HepG2 (cell line): ENCODE measurements at regions not wholly inside any gene's neighbourhood (a gene's known extent, or its start where the extent isn't known, plus 50 kb on each side); places are given as distances from the start of the nearest gene placed in this dataset.

Experiments
- ARNTL ChIP-seq: sonication (generic); formaldehyde crosslinking; IDR thresholded peaks from 2 replicates; pipeline ENCODE4 v1.4.0; 2020; ENCODE audit warnings: mild to moderate bottlenecking, missing genetic modification reagents
- ATF7 ChIP-seq, 2 experiments: fragments of 450-650 bp in 1 of 2; sonication (generic) in 1 of 2; formaldehyde crosslinking in 1 of 2; IDR thresholded peaks; 2 replicates each; pipeline versions ENCODE4 v1.4.0 to v1.6.1; 2016 to 2020; ENCODE audit warnings: antibody characterized with exemption in 1 of 2, mild to moderate bottlenecking in 1 of 2, missing genetic modification reagents in 1 of 2
- BHLHE40 ChIP-seq: IDR thresholded peaks from 2 replicates; pipeline ENCODE4 v1.6.1; 2011; ENCODE audit warnings: low read length, improper control_type of control experiment
- GATAD2A ChIP-seq: IDR thresholded peaks from 2 replicates; pipeline ENCODE4 v1.6.1; 2016
- KDM2A ChIP-seq: sonication (generic); formaldehyde crosslinking; IDR thresholded peaks from 2 replicates; pipeline ENCODE4 v1.4.0; 2020; ENCODE audit warnings: low read depth, missing genetic modification reagents, borderline replicate concordance
- KDM3A ChIP-seq: IDR thresholded peaks from 2 replicates; pipeline ENCODE4 v1.6.1; 2018; ENCODE audit warnings: low read depth, missing compliant biosample characterization
- MXD4 ChIP-seq: IDR thresholded peaks from 2 replicates; pipeline ENCODE4 v1.6.1; 2016; ENCODE audit warnings: mild to moderate bottlenecking, missing biosample characterization, missing genetic modification reagents
- MZF1 ChIP-seq: sonication (generic); formaldehyde crosslinking; IDR thresholded peaks from 2 replicates; pipeline ENCODE4 v1.8.1; 2023; ENCODE audit warnings: mild to moderate bottlenecking, missing genetic modification reagents, borderline replicate concordance
- NONO ChIP-seq, 2 experiments: fragments of 450-650 bp in 1 of 2; sonication (generic) in 1 of 2; formaldehyde crosslinking in 1 of 2; IDR thresholded peaks in 1 of 2; conservative IDR thresholded peaks in 1 of 2; 2 replicates each; pipeline versions ENCODE4 v1.6.1 to v1.8.0; 2017 to 2022; ENCODE audit warnings: mild to moderate bottlenecking in 1 of 2, missing genetic modification reagents in 1 of 2, moderate library complexity in 1 of 2
- POLR2AphosphoS2 ChIP-seq: IDR thresholded peaks from 2 replicates; pipeline ENCODE4 v1.6.1; 2011; ENCODE audit warnings: low read depth, low read length, improper control_type of control experiment
- RAD21 ChIP-seq: fragments of 450-650 bp; formaldehyde crosslinking; IDR thresholded peaks from 2 replicates; pipeline ENCODE4 v1.5.0; 2020; ENCODE audit warnings: mild to moderate bottlenecking
- SIN3B ChIP-seq: fragments of 150-350 bp; IDR thresholded peaks from 2 replicates; pipeline ENCODE4 v1.6.1; 2014; ENCODE audit warnings: low read length
- ZKSCAN5 ChIP-seq: sonication (generic); formaldehyde crosslinking; IDR thresholded peaks from 2 replicates; pipeline ENCODE4 v1.5.1; 2020; ENCODE audit warnings: mild to moderate bottlenecking, missing genetic modification reagents
- ZKSCAN8 ChIP-seq: IDR thresholded peaks from 2 replicates; pipeline ENCODE4 v1.6.1; 2016; ENCODE audit warnings: borderline replicate concordance, missing genetic modification reagents, missing compliant biosample characterization
- ZMAT5 ChIP-seq: sonication (generic); formaldehyde crosslinking; IDR thresholded peaks from 2 replicates; pipeline ENCODE4 v1.5.0; 2020; ENCODE audit warnings: mild to moderate bottlenecking, low read depth, missing genetic modification reagents, borderline replicate concordance
- ZNF205 ChIP-seq: IDR thresholded peaks from 2 replicates; pipeline ENCODE4 v1.6.1; 2018; ENCODE audit warnings: missing biosample characterization, missing genetic modification reagents
- ZNF576 ChIP-seq: sonication (generic); formaldehyde crosslinking; IDR thresholded peaks from 2 replicates; pipeline ENCODE4 v1.4.0; 2020; ENCODE audit warnings: mild to moderate bottlenecking, missing genetic modification reagents
- ZNF629 ChIP-seq: sonication (generic); formaldehyde crosslinking; conservative IDR thresholded peaks from 2 replicates; pipeline ENCODE4 v1.5.0; 2020; ENCODE audit warnings: missing genetic modification reagents
- ZNF792 ChIP-seq: IDR thresholded peaks from 2 replicates; pipeline ENCODE4 v1.6.1; 2016
- ZXDC ChIP-seq: sonication (generic); formaldehyde crosslinking; IDR thresholded peaks from 2 replicates; pipeline ENCODE4 v1.5.0; 2020; ENCODE audit warnings: mild to moderate bottlenecking, missing genetic modification reagents
- TF ChIP-seq, protein P1 (sequence below): sonication (generic); formaldehyde crosslinking; IDR thresholded peaks from 2 replicates; pipeline ENCODE4 v1.4.0; 2020; ENCODE audit warnings: missing genetic modification reagents
- TF ChIP-seq, protein P2 (sequence below): sonication (generic); formaldehyde crosslinking; IDR thresholded peaks from 2 replicates; pipeline ENCODE4 v1.9.0; 2022; ENCODE audit warnings: missing genetic modification reagents, mild to moderate bottlenecking, borderline replicate concordance

DNA sequence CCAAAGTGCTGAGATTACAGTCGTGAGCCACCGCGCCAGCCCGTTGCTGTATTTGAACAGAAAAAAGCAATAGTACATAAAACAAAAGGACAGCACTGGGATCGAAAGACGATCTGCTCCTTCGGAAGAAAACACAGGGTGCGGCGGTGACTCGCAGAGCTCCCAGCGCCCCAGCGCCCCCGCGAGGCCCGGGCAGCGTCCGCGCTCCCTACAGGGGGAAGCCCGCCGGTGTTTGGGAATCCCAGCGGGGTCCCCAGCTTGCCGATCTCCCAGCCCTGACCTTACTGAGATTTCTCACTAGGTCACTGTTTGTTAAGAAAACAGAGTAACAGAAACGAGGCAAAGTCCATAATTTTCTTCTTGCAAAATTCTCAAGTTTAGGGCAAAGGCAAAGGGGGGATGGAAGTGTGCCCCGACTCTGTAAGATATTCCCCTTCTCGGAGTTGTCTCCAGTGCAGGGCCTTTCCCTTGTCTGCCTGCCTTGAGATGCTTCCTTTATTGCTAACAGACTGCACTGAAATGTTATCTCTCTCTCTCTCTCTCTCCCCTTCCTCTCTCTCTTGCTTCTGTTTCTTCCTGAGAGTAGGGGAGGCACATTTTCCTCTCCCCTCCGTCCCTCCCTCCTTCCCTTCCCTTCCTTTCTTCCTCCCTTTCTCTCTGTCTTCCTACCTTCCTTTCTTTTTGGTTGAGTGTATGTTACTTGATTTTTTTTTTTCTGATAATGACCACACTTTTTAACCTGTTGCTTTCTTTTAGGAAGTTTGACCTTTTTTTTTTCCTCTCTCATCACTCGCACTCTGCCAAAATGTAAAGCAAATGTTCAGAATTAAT is 91.9 kb downstream of the TMEM30B start (continued):
- TF ChIP-seq, protein P1, sequence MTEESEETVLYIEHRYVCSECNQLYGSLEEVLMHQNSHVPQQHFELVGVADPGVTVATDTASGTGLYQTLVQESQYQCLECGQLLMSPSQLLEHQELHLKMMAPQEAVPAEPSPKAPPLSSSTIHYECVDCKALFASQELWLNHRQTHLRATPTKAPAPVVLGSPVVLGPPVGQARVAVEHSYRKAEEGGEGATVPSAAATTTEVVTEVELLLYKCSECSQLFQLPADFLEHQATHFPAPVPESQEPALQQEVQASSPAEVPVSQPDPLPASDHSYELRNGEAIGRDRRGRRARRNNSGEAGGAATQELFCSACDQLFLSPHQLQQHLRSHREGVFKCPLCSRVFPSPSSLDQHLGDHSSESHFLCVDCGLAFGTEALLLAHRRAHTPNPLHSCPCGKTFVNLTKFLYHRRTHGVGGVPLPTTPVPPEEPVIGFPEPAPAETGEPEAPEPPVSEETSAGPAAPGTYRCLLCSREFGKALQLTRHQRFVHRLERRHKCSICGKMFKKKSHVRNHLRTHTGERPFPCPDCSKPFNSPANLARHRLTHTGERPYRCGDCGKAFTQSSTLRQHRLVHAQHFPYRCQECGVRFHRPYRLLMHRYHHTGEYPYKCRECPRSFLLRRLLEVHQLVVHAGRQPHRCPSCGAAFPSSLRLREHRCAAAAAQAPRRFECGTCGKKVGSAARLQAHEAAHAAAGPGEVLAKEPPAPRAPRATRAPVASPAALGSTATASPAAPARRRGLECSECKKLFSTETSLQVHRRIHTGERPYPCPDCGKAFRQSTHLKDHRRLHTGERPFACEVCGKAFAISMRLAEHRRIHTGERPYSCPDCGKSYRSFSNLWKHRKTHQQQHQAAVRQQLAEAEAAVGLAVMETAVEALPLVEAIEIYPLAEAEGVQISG: peak; percentile 38; the same call in 1 of the 2 replicates
- no peak for TF ChIP-seq NONO (IDR thresholded peaks at IDR 0.05)
- TF ChIP-seq NONO (CRISPR knock-in tag; conservative IDR thresholded peaks at IDR 0.05): no peak
- TF ChIP-seq ZNF792 (CRISPR knock-in tag): 0 out of 2 replicates have a peak, but pooled peaks have one; percentile 43
- peak; percentile 21; the same call in 1 of the 2 replicates for TF ChIP-seq GATAD2A (CRISPR knock-in tag)
- TF ChIP-seq ATF7 (IDR thresholded peaks at IDR 0.05): no peak
- no peak for TF ChIP-seq ATF7 (CRISPR knock-in tag; IDR thresholded peaks at IDR 0.05)
- TF ChIP-seq ZNF205 (CRISPR knock-in tag): no peak
- TF ChIP-seq BHLHE40: no peak
- peak; percentile 66; the same call in 1 of the 2 replicates for TF ChIP-seq KDM3A (CRISPR knock-in tag)
- no peak for TF ChIP-seq ZKSCAN8 (CRISPR knock-in tag)
- no peak for TF ChIP-seq ZMAT5
- TF ChIP-seq POLR2AphosphoS2: no peak
- TF ChIP-seq ZNF576: no peak
- TF ChIP-seq, protein P2, sequence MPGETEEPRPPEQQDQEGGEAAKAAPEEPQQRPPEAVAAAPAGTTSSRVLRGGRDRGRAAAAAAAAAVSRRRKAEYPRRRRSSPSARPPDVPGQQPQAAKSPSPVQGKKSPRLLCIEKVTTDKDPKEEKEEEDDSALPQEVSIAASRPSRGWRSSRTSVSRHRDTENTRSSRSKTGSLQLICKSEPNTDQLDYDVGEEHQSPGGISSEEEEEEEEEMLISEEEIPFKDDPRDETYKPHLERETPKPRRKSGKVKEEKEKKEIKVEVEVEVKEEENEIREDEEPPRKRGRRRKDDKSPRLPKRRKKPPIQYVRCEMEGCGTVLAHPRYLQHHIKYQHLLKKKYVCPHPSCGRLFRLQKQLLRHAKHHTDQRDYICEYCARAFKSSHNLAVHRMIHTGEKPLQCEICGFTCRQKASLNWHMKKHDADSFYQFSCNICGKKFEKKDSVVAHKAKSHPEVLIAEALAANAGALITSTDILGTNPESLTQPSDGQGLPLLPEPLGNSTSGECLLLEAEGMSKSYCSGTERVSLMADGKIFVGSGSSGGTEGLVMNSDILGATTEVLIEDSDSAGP: no peak; the same call in 1 of the 2 replicates
- TF ChIP-seq ZXDC (CRISPR knock-in tag): no peak
- TF ChIP-seq ZKSCAN5 (CRISPR knock-in tag): no peak
- no peak for TF ChIP-seq ARNTL (CRISPR knock-in tag)
- TF ChIP-seq KDM2A (CRISPR knock-in tag): peak; percentile 72
- peak; percentile 78 for TF ChIP-seq RAD21 (CRISPR knock-in tag)
- TF ChIP-seq MXD4 (CRISPR knock-in tag): no peak
- no peak for TF ChIP-seq MZF1 (CRISPR knock-in tag)
- no peak for TF ChIP-seq ZNF629 (CRISPR knock-in tag)
- TF ChIP-seq SIN3B: no peak
